ENCODE measurements at regions not wholly inside any gene's neighbourhood (a gene's known extent, or its start where the extent isn't known, plus 50 kb on each side); places are given as distances from the start of the nearest gene placed in this dataset.

DNA sequence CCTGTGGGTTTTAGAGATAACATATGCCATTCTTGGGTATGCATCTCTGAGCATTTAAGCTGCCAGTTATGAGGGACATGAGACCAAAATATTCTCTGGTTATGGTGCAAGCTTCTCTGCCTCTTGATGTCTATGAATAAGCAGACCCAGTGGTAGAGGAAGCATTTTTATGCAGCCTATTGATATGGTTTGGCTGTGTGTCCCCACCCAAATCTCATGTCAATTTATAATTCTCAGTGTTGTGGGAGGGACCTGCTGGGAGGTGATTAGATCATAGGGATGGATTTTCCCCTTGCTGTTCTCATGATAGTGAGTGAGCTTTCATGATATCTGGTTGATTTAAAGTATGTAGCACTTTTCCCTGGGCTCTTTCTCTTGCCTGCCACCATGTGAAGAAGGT lies 187.2 kb downstream of the ARHGAP12 start (continued):
- TF ChIP-seq, protein P1, sequence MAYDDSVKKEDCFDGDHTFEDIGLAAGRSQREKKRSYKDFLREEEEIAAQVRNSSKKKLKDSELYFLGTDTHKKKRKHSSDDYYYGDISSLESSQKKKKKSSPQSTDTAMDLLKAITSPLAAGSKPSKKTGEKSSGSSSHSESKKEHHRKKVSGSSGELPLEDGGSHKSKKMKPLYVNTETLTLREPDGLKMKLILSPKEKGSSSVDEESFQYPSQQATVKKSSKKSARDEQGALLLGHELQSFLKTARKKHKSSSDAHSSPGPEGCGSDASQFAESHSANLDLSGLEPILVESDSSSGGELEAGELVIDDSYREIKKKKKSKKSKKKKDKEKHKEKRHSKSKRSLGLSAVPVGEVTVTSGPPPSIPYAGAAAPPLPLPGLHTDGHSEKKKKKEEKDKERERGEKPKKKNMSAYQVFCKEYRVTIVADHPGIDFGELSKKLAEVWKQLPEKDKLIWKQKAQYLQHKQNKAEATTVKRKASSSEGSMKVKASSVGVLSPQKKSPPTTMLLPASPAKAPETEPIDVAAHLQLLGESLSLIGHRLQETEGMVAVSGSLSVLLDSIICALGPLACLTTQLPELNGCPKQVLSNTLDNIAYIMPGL (CRISPR knock-in tag; IDR thresholded peaks at IDR 0.05) = no peak
- no peak for TF ChIP-seq BRF1 (IDR thresholded peaks at IDR 0.05; ENCODE audit: borderline replicate concordance, extremely low read depth, insufficient read length)
- TF ChIP-seq CREB1 (IDR thresholded peaks at IDR 0.05) = no peak
- no peak for TF ChIP-seq CREB1 (CRISPR knock-in tag; IDR thresholded peaks at IDR 0.05)
- no peak for TF ChIP-seq ETV5 (CRISPR knock-in tag; IDR thresholded peaks at IDR 0.05; ENCODE audit: low read depth)
- TF ChIP-seq RBM22 (IDR thresholded peaks at IDR 0.05; ENCODE audit: low read depth, low read length, poor library complexity, severe bottlenecking) = no peak
- TF ChIP-seq, protein P2, sequence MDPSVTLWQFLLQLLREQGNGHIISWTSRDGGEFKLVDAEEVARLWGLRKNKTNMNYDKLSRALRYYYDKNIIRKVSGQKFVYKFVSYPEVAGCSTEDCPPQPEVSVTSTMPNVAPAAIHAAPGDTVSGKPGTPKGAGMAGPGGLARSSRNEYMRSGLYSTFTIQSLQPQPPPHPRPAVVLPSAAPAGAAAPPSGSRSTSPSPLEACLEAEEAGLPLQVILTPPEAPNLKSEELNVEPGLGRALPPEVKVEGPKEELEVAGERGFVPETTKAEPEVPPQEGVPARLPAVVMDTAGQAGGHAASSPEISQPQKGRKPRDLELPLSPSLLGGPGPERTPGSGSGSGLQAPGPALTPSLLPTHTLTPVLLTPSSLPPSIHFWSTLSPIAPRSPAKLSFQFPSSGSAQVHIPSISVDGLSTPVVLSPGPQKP (CRISPR knock-in tag; IDR thresholded peaks at IDR 0.05) = no peak
- no peak for TF ChIP-seq CC2D1A (IDR thresholded peaks at IDR 0.05)
- TF ChIP-seq, protein P3, sequence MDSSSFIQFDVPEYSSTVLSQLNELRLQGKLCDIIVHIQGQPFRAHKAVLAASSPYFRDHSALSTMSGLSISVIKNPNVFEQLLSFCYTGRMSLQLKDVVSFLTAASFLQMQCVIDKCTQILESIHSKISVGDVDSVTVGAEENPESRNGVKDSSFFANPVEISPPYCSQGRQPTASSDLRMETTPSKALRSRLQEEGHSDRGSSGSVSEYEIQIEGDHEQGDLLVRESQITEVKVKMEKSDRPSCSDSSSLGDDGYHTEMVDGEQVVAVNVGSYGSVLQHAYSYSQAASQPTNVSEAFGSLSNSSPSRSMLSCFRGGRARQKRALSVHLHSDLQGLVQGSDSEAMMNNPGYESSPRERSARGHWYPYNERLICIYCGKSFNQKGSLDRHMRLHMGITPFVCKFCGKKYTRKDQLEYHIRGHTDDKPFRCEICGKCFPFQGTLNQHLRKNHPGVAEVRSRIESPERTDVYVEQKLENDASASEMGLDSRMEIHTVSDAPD (CRISPR knock-in tag; IDR thresholded peaks at IDR 0.05) = no peak
